Activated naive CD4-positive, alpha-beta T cell treated with anti-CD3 and anti-CD28 coated beads, Interleukin-2, amount 10 ng/mL, durations not matched to agents 7 days and 5 days (primary cell): ENCODE measurements at regions not wholly inside any gene's neighbourhood (a gene's known extent, or its start where the extent isn't known, plus 50 kb on each side); places are given as distances from the start of the nearest gene placed in this dataset.
"Not testable (repeated sequence)": the region's sequence is repeated elsewhere in the genome, so short reads cannot be mapped to it uniquely, and the experiment has no call there.

Experiments used
- CTCF ChIA-PET: fragments of 350-600 bp; sonication (Branson Sonifier 250); formaldehyde crosslinking; loops from one replicate; lab custom pipeline; 2021; ENCODE audit warnings: antibody characterized with exemption; lab: Charles Lee
- DNase-seq: peaks from one replicate; pipeline ENCODE4 v3.0.0-alpha.2; 2020
- H3K27ac Mint-ChIP-seq: one replicate; pipeline ENCODE4 v1.8.0; 2021; ENCODE audit warnings: mild to moderate bottlenecking, moderate library complexity, mixed read lengths
- H3K27me3 Mint-ChIP-seq: one replicate; pipeline ENCODE4 v1.8.0; 2021; ENCODE audit warnings: mild to moderate bottlenecking, mixed read lengths
- H3K36me3 Mint-ChIP-seq: one replicate; pipeline ENCODE4 v1.8.0; 2021; ENCODE audit warnings: mixed read lengths
- H3K4me1 Mint-ChIP-seq: one replicate; pipeline ENCODE4 v1.8.0; 2021; ENCODE audit warnings: mixed read lengths
- H3K4me3 Mint-ChIP-seq: one replicate; pipeline ENCODE4 v1.8.0; 2021; ENCODE audit warnings: mild to moderate bottlenecking, moderate library complexity, mixed read lengths
- H3K9me3 Mint-ChIP-seq: one replicate; pipeline ENCODE4 v1.8.0; 2021; ENCODE audit warnings: mixed read lengths

- Mint-ChIP-seq H3K27ac (no peak overlapping the region), H3K27me3 (no peaks in the 10 kb centered on the region), H3K4me3 (no peak overlapping the region), H3K4me1 (no peaks in the 10 kb centered on the region), H3K36me3 (no peaks in the 10 kb centered on the region), H3K9me3 (peaks cover 7% of the 10 kb centered on the region)
- DNase-seq: no peak
- CTCF ChIA-PET: no interaction called here
Measured at GRCh38 chr16:17766012-17766411, 295.3 kb upstream of the XYLT1 start.

- no peak for DNase-seq
- CTCF ChIA-PET: no interaction called here
- peaks cover 5% of the 10 kb centered on the region for H3K9me3 Mint-ChIP-seq
- H3K36me3 Mint-ChIP-seq: no peaks in the 10 kb centered on the region
- H3K27ac Mint-ChIP-seq: no peak overlapping the region
- H3K4me3 Mint-ChIP-seq: no peak overlapping the region
- H3K27me3 Mint-ChIP-seq: no peaks in the 10 kb centered on the region
- no peaks in the 10 kb centered on the region for H3K4me1 Mint-ChIP-seq
Measured at GRCh38 chr16:17759451-17760390, 289.0 kb upstream of the XYLT1 start.

GRCh38 chr16:17757808-17758207 lies 287.0 kb upstream of the XYLT1 start:
- CTCF ChIA-PET: no interaction called here
- Mint-ChIP-seq H3K27ac (no peak overlapping the region), H3K4me1 (no peaks in the 10 kb centered on the region), H3K9me3 (peaks cover 5% of the 10 kb centered on the region), H3K36me3 (no peaks in the 10 kb centered on the region), H3K4me3 (no peak overlapping the region), H3K27me3 (no peaks in the 10 kb centered on the region)
- no peak for DNase-seq

GRCh38 chr16:17755158-17755557 lies 284.4 kb upstream of the XYLT1 start:
- Mint-ChIP-seq H3K4me1 (no peaks in the 10 kb centered on the region), H3K27ac (no peak overlapping the region), H3K27me3 (no peaks in the 10 kb centered on the region), H3K36me3 (no peaks in the 10 kb centered on the region), H3K9me3 (peaks cover 5% of the 10 kb centered on the region), H3K4me3 (no peak overlapping the region)
- CTCF ChIA-PET: no interaction called here
- DNase-seq: no peak

GRCh38 chr16:17753434-17753833 lies 282.7 kb upstream of the XYLT1 start:
- CTCF ChIA-PET: no interaction called here

GRCh38 chr16:17749706-17750105 lies 278.9 kb upstream of the XYLT1 start:
- Mint-ChIP-seq H3K4me1 (no peaks in the 10 kb centered on the region), H3K36me3 (no peaks in the 10 kb centered on the region), H3K27ac (no peak overlapping the region), H3K9me3 (peaks cover 4% of the 10 kb centered on the region), H3K27me3 (no peaks in the 10 kb centered on the region), H3K4me3 (no peak overlapping the region)
- CTCF ChIA-PET: no interaction called here
- DNase-seq: no peak

More at GRCh38 chr16:17753434-17753833, 282.7 kb upstream of the XYLT1 start:
- Mint-ChIP-seq H3K4me1 (no peaks in the 10 kb centered on the region), H3K36me3 (no peaks in the 10 kb centered on the region), H3K27ac (no peak overlapping the region), H3K27me3 (no peaks in the 10 kb centered on the region), H3K4me3 (no peak overlapping the region), H3K9me3 (peaks cover 9% of the 10 kb centered on the region)
- DNase-seq: no peak

GRCh38 chr16:17748044-17748719 lies 277.4 kb upstream of the XYLT1 start:
- CTCF ChIA-PET: no interaction called here
- DNase-seq: no peak
- H3K4me1 Mint-ChIP-seq: no peaks in the 10 kb centered on the region
- H3K4me3 Mint-ChIP-seq: no peak overlapping the region
- H3K27ac Mint-ChIP-seq: no peak overlapping the region
- no peaks in the 10 kb centered on the region for H3K36me3 Mint-ChIP-seq
- H3K27me3 Mint-ChIP-seq: no peaks in the 10 kb centered on the region
- H3K9me3 Mint-ChIP-seq: peaks cover 4% of the 10 kb centered on the region

GRCh38 chr16:17747081-17747756 lies 276.5 kb upstream of the XYLT1 start:
- no peak for DNase-seq
- Mint-ChIP-seq H3K4me1 (no peaks in the 10 kb centered on the region), H3K9me3 (peaks cover 4% of the 10 kb centered on the region), H3K27me3 (no peaks in the 10 kb centered on the region), H3K4me3 (no peak overlapping the region), H3K27ac (no peak overlapping the region), H3K36me3 (no peaks in the 10 kb centered on the region)
- CTCF ChIA-PET: no interaction called here

GRCh38 chr16:17744921-17745572 lies 274.3 kb upstream of the XYLT1 start:
- no peak for DNase-seq
- Mint-ChIP-seq H3K27me3 (no peaks in the 10 kb centered on the region), H3K36me3 (no peaks in the 10 kb centered on the region), H3K4me3 (no peak overlapping the region), H3K4me1 (no peaks in the 10 kb centered on the region), H3K27ac (no peak overlapping the region), H3K9me3 (peaks cover 5% of the 10 kb centered on the region)
- CTCF ChIA-PET: no interaction called here

GRCh38 chr16:17743578-17743977 lies 272.8 kb upstream of the XYLT1 start:
- CTCF ChIA-PET: no interaction called here
- H3K27ac Mint-ChIP-seq: no peak overlapping the region
- H3K4me3 Mint-ChIP-seq: no peak overlapping the region
- peaks cover 5% of the 10 kb centered on the region for H3K9me3 Mint-ChIP-seq
- no peaks in the 10 kb centered on the region for H3K4me1 Mint-ChIP-seq
- no peaks in the 10 kb centered on the region for H3K27me3 Mint-ChIP-seq
- H3K36me3 Mint-ChIP-seq: no peaks in the 10 kb centered on the region
- DNase-seq: no peak

GRCh38 chr16:17743158-17743557 lies 272.4 kb upstream of the XYLT1 start:
- Mint-ChIP-seq H3K27ac (no peak overlapping the region), H3K36me3 (no peaks in the 10 kb centered on the region), H3K27me3 (no peaks in the 10 kb centered on the region), H3K9me3 (peaks cover 5% of the 10 kb centered on the region), H3K4me1 (no peaks in the 10 kb centered on the region), H3K4me3 (no peak overlapping the region)
- no peak for DNase-seq
- CTCF ChIA-PET: no interaction called here

- DNase-seq, H3K4me1 Mint-ChIP-seq, H3K27ac Mint-ChIP-seq, H3K36me3 Mint-ChIP-seq, H3K4me3 Mint-ChIP-seq, H3K27me3 Mint-ChIP-seq, CTCF ChIA-PET: not testable (repeated sequence)
- H3K9me3 Mint-ChIP-seq: peaks cover 13% of the 10 kb centered on the region
Measured at GRCh38 chr16:17735099-17735498, 264.3 kb upstream of the XYLT1 start.

- CTCF ChIA-PET: no interaction called here
- Mint-ChIP-seq H3K9me3 (peaks cover 9% of the 10 kb centered on the region), H3K27ac (no peak overlapping the region)
Measured at GRCh38 chr16:17729820-17730219, 259.1 kb upstream of the XYLT1 start.

GRCh38 chr16:17728196-17728595 lies 257.4 kb upstream of the XYLT1 start:
- Mint-ChIP-seq H3K36me3 (no peaks in the 10 kb centered on the region), H3K9me3 (peaks cover 6% of the 10 kb centered on the region), H3K27me3 (no peaks in the 10 kb centered on the region), H3K4me1 (no peaks in the 10 kb centered on the region), H3K4me3 (no peak overlapping the region), H3K27ac (no peak overlapping the region)
- CTCF ChIA-PET: no interaction called here
- DNase-seq: no peak

More at GRCh38 chr16:17729820-17730219, 259.1 kb upstream of the XYLT1 start:
- Mint-ChIP-seq H3K4me1 (no peaks in the 10 kb centered on the region), H3K36me3 (no peaks in the 10 kb centered on the region), H3K4me3 (no peak overlapping the region), H3K27me3 (no peaks in the 10 kb centered on the region)
- no peak for DNase-seq
